ENCODE measurements at regions not wholly inside any gene's neighbourhood (a gene's known extent, or its start where the extent isn't known, plus 50 kb on each side); places are given as distances from the start of the nearest gene placed in this dataset.

GRCh38 chr6:51531623-51532022 is 555.8 kb downstream of the PKHD1 start:
- TF ChIP-seq CTCF (conservative IDR thresholded peaks at IDR 0.05 in 1 of 2, IDR thresholded peaks at IDR 0.05 in 1 of 2; ENCODE audit: low read depth in 1 of 2, low read length in 2 of 2) (no peak), EZH2 (IDR thresholded peaks at IDR 0.05; ENCODE audit: low read length, missing control alignments) (no peak)
